ENCODE measurements at regions not wholly inside any gene's neighbourhood (a gene's known extent, or its start where the extent isn't known, plus 50 kb on each side); places are given as distances from the start of the nearest gene placed in this dataset.

- Histone ChIP-seq H2AFZ (ENCODE audit: low read depth, low read length) (no peak overlapping the region), H3K79me2 (replicated peaks; ENCODE audit: insufficient read depth, low read length) (no peaks in the 10 kb centered on the region), H4K20me1 (ENCODE audit: insufficient read depth) (no peaks in the 10 kb centered on the region), H3K4me3 (ENCODE audit: low read length) (no peak overlapping the region), H3K27ac (ENCODE audit: low read length) (no peak overlapping the region), H3K9me2 (ENCODE audit: insufficient read depth, low read length) (no peaks in the 10 kb centered on the region), H3K27me3 (ENCODE audit: insufficient read depth, low read depth, low read length) (no peaks in the 10 kb centered on the region), H3K9me3 (ENCODE audit: low read length) (no peaks in the 10 kb centered on the region), H3K9ac (ENCODE audit: low read length) (no peak overlapping the region), H3K36me3 (ENCODE audit: insufficient read depth, low read length) (no peaks in the 10 kb centered on the region), H3F3A (ENCODE audit: insufficient read depth, low read length, poor library complexity, severe bottlenecking) (no peaks in the 10 kb centered on the region), H3K4me2 (ENCODE audit: low read length) (no peak overlapping the region)
- TF ChIP-seq RAD21 (conservative IDR thresholded peaks at IDR 0.05) = no peak
- TF ChIP-seq REST (IDR thresholded peaks at IDR 0.05; ENCODE audit: borderline replicate concordance) = no peak
- TF ChIP-seq TAF1 (IDR thresholded peaks at IDR 0.05; ENCODE audit: low read depth) = no peak
- TF ChIP-seq CTCF (IDR thresholded peaks at IDR 0.05; ENCODE audit: poor library complexity, severe bottlenecking) = no peak
- no peak for TF ChIP-seq MXI1 (conservative IDR thresholded peaks at IDR 0.05; ENCODE audit: poor library complexity, severe bottlenecking)
- TF ChIP-seq EZH2 (IDR thresholded peaks at IDR 0.05; ENCODE audit: borderline replicate concordance, insufficient read depth, low read length, poor library complexity, severe bottlenecking) = no peak
- no peak for TF ChIP-seq SMC3 (conservative IDR thresholded peaks at IDR 0.05; ENCODE audit: poor library complexity)
Observed at GRCh38 chr3:120544361-120544760, 51.8 kb upstream of the NDUFB4 start.

- no peaks in the 10 kb centered on the region for H3K9me3 ChIP-seq (ENCODE audit: low read length)
- H4K20me1 ChIP-seq (ENCODE audit: insufficient read depth) = no peaks in the 10 kb centered on the region
- no peak overlapping the region for H3K27ac ChIP-seq (ENCODE audit: low read length)
- no peaks in the 10 kb centered on the region for H3K9me2 ChIP-seq (ENCODE audit: insufficient read depth, low read length)
- H2AFZ ChIP-seq (ENCODE audit: low read depth, low read length) = no peak overlapping the region
- H3K4me3 ChIP-seq (ENCODE audit: low read length) = no peak overlapping the region
- TF ChIP-seq RAD21 (conservative IDR thresholded peaks at IDR 0.05) (no peak), EZH2 (IDR thresholded peaks at IDR 0.05; ENCODE audit: borderline replicate concordance, insufficient read depth, low read length, poor library complexity, severe bottlenecking) (no peak), REST (IDR thresholded peaks at IDR 0.05; ENCODE audit: borderline replicate concordance) (no peak), EP300 (conservative IDR thresholded peaks at IDR 0.05; ENCODE audit: poor library complexity, severe bottlenecking) (no peak), SMC3 (conservative IDR thresholded peaks at IDR 0.05; ENCODE audit: poor library complexity) (no peak), MXI1 (conservative IDR thresholded peaks at IDR 0.05; ENCODE audit: poor library complexity, severe bottlenecking) (no peak), POLR2AphosphoS5 (IDR thresholded peaks at IDR 0.05) (no peak), CTCF (IDR thresholded peaks at IDR 0.05; ENCODE audit: poor library complexity, severe bottlenecking) (no peak), TAF1 (IDR thresholded peaks at IDR 0.05; ENCODE audit: low read depth) (no peak)
- no peaks in the 10 kb centered on the region for H3K36me3 ChIP-seq (ENCODE audit: insufficient read depth, low read length)
- H3K27me3 ChIP-seq (ENCODE audit: insufficient read depth, low read depth, low read length) = no peaks in the 10 kb centered on the region
- H3F3A ChIP-seq (ENCODE audit: insufficient read depth, low read length, poor library complexity, severe bottlenecking) = no peaks in the 10 kb centered on the region
- no peak overlapping the region for H3K4me2 ChIP-seq (ENCODE audit: low read length)
- H3K79me2 ChIP-seq (replicated peaks; ENCODE audit: insufficient read depth, low read length) = no peaks in the 10 kb centered on the region
- no peak overlapping the region for H3K9ac ChIP-seq (ENCODE audit: low read length)
Observed at GRCh38 chr3:120536642-120537041, 59.5 kb upstream of the NDUFB4 start.
